Colonic mucosa (tissue), 4 donors: ENCODE measurements at regions not wholly inside any gene's neighbourhood (a gene's known extent, or its start where the extent isn't known, plus 50 kb on each side); places are given as distances from the start of the nearest gene placed in this dataset.
A peak's percentile ranks its signal among the peaks of the same experiment; 100 is the strongest.

Experiments
- DNase-seq: peaks from one replicate; pipeline ENCODE4 v3.0.0-alpha.2; 2020
- H3K27ac ChIP-seq: fragments of 200-600 bp; one replicate; pipeline ENCODE4 v1.8.0; 2021
- H3K27me3 ChIP-seq: fragments of 200-600 bp; one replicate; pipeline ENCODE4 v1.8.0; 2021
- H3K36me3 ChIP-seq: fragments of 200-600 bp; one replicate; pipeline ENCODE4 v1.8.0; 2021
- H3K4me1 ChIP-seq: fragments of 200-600 bp; one replicate; pipeline ENCODE4 v1.8.0; 2021; ENCODE audit warnings: mild to moderate bottlenecking
- H3K4me3 ChIP-seq: fragments of 200-600 bp; one replicate; pipeline ENCODE4 v1.8.0; 2021
- H3K9ac ChIP-seq, 2 donors: one replicate each; pipeline ENCODE4 v1.7.0; 2013; ENCODE audit warnings: control low read depth in 2 of 2, low read depth in 2 of 2, low read length in 2 of 2
- H3K9me3 ChIP-seq: fragments of 200-600 bp; one replicate; pipeline ENCODE4 v1.8.0; 2021
- intact Hi-C: fragments of 100-400 bp; cut with DNase I; formaldehyde crosslinking; loops from one replicate; pipeline ENCODE4 v1.14.1; 2022
- TF ChIP-seq, protein P1 (sequence below): fragments of 200-600 bp; IDR thresholded peaks from one replicate; pipeline ENCODE4 v1.8.0; 2022; ENCODE audit warnings: antibody characterized with exemption, mild to moderate bottlenecking
- donor health status: healthy.
- donor health status: DM: no; HTN: no; CAD: no.
- donor health status: DM: no; HTN: no; CAD: no.

DNA sequence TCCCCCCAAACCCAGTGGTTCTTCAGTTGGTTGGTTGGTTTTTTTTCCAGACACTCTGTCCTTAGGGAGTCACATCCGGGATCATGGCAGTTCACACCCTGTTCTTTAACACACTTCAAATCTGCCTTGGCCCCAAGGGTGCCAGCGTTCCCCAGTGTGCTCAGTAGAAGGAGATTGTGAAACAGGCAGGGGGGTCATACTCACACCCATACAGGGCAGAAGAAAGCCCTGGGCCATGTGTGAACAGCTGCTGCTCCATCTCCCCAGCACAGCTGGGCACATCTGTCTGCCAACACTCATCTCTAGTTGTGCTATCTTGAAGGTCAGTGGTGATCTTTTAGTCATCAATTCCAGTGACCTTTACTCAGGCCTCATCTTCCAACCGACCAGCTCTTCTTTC, 64.4 kb upstream of the FUT8 start:
- Histone ChIP-seq H3K9me3 (no peaks in the 10 kb centered on the region), H3K27me3 (no peaks in the 10 kb centered on the region), H3K36me3 (no peaks in the 10 kb centered on the region), H3K9ac (no peak overlapping the region), H3K4me3 (no peak overlapping the region), H3K4me1 (no peaks in the 10 kb centered on the region), H3K27ac (no peak overlapping the region)
- TF ChIP-seq, protein P1, sequence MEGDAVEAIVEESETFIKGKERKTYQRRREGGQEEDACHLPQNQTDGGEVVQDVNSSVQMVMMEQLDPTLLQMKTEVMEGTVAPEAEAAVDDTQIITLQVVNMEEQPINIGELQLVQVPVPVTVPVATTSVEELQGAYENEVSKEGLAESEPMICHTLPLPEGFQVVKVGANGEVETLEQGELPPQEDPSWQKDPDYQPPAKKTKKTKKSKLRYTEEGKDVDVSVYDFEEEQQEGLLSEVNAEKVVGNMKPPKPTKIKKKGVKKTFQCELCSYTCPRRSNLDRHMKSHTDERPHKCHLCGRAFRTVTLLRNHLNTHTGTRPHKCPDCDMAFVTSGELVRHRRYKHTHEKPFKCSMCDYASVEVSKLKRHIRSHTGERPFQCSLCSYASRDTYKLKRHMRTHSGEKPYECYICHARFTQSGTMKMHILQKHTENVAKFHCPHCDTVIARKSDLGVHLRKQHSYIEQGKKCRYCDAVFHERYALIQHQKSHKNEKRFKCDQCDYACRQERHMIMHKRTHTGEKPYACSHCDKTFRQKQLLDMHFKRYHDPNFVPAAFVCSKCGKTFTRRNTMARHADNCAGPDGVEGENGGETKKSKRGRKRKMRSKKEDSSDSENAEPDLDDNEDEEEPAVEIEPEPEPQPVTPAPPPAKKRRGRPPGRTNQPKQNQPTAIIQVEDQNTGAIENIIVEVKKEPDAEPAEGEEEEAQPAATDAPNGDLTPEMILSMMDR = no peak
- intact Hi-C loops = no loop called here
- DNase-seq = no peak

DNA sequence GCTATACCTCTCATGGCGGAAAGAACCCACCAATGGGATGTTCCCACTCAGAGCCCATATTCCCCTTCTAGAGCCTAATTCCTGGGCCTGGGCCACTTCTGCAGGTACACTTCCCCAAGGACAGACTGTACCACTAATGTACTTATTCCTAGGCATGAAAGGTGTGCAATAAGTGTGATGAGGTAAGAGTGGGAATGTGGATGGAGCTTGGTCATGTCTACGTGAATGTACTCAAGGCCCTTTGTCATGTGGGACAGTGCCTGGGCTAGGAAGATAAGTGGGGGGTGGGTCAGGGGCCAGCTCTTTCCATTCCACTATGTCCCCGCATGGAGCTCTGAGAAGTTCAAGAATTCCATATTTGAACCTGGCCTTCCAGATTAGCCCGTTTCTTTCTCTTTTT, 63.4 kb upstream of the FUT8 start:
- Histone ChIP-seq H3K27ac (no peak overlapping the region), H3K27me3 (no peaks in the 10 kb centered on the region), H3K9me3 (no peaks in the 10 kb centered on the region), H3K9ac (no peak overlapping the region), H3K4me3 (no peak overlapping the region), H3K36me3 (no peaks in the 10 kb centered on the region), H3K4me1 (no peaks in the 10 kb centered on the region)
- TF ChIP-seq, protein P1 = no peak
- no peak for DNase-seq
- intact Hi-C loops = no loop called here

DNA sequence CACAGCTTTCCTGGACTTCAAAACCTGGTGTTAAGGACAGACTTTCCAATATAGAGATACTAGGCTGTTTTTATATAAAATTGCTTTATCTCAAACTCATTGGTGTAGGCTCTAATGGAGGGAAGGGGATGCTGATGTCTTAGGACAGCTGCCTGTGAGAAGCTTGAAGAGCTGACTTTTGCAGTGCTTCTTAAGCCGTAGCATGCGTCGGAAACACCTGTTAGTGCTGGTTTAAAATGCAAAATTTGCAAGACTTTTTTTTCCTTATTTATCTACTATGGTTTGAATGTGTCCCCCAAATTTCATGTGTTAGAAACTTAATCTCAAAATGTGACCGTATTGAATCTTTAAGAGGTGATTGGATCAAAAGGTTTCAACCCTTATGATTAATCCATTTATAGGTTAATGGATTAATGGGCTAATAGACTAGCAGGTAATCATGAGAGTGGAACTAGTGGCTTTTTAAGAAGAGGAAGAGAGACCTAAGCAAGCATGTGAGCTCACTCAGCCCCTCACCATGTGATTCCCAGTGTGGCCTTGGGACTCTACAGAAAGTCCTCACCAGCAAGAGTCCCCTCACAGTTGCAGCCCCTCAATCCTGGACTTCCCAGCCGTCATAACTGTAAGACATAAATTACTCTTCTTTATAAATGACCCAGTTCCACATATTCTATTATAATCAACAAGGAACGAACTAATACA, 60.9 kb upstream of the FUT8 start:
- H3K27me3 ChIP-seq = no peaks in the 10 kb centered on the region
- no peaks in the 10 kb centered on the region for H3K9me3 ChIP-seq
- no peak overlapping the region for H3K9ac ChIP-seq
- intact Hi-C loops = no loop called here
- no peak for DNase-seq
- H3K4me1 ChIP-seq = no peaks in the 10 kb centered on the region
- TF ChIP-seq, protein P1 = no peak
- no peak overlapping the region for H3K27ac ChIP-seq
- H3K4me3 ChIP-seq = no peak overlapping the region
- H3K36me3 ChIP-seq = no peaks in the 10 kb centered on the region

DNA sequence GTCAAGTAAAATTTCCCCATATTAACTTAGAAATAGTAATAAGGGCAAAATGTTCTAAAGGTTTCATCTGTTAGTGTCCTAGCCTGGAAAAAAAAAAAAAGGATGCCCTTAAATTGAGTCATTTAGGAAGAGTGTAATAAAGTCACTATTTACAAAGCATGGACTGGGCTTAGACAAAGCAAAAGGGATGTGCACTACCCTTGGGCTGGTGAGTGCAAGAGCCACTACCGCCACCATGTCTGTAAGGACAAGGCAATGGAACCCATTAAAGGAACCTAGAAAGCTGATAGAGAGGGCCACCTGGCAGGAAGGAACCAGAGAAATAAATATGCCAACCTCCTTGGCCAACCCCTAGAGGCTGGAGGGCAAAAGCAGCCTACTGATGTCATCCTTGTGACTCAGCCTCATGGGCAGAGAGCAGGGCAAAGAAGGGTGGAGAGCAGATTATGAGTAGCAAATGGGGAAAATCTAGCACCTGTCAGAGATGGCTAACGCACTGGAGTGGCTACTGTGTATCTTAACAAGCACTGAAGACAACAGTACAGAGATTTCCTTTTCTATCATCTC, 59.5 kb upstream of the FUT8 start:
- Histone ChIP-seq H3K27me3 (no peaks in the 10 kb centered on the region), H3K27ac (no peak overlapping the region), H3K9ac (no peak overlapping the region), H3K4me3 (no peak overlapping the region), H3K9me3 (no peaks in the 10 kb centered on the region), H3K36me3 (no peaks in the 10 kb centered on the region), H3K4me1 (no peaks in the 10 kb centered on the region)
- TF ChIP-seq, protein P1 = no peak
- intact Hi-C loops = no loop called here
- DNase-seq = peak; percentile 50

DNA sequence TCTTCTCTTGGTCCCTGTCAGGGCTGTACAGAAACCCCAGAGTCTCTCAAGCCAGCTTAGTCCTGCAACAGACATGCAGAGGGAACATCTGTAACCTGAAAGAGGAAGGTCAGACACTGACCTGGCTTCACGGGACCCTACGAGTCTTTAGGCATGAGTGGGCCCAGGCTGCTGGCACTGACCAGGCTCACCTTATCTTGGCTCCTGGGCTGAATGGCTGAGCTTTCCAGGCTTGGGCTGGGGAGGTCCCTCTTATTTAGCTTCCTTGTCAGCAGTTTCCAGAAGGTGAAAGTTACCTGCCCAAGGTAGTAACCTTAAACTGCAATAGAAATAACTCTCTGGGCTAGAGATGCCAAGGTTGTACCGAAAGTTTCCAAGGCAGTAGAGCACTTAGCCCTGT, 58.4 kb upstream of the FUT8 start:
- Histone ChIP-seq H3K4me1 (no peaks in the 10 kb centered on the region), H3K36me3 (no peaks in the 10 kb centered on the region)
- TF ChIP-seq, protein P1 = no peak

More for the DNA sequence above, 58.4 kb upstream of the FUT8 start:
- intact Hi-C loops = no loop called here
- no peaks in the 10 kb centered on the region for H3K9me3 ChIP-seq
- no peak overlapping the region for H3K4me3 ChIP-seq
- H3K27ac ChIP-seq = no peak overlapping the region
- H3K27me3 ChIP-seq = no peaks in the 10 kb centered on the region
- no peak for DNase-seq
- H3K9ac ChIP-seq = no peak overlapping the region
